GM19240 (cell line): ENCODE measurements at regions not wholly inside any gene's neighbourhood (a gene's known extent, or its start where the extent isn't known, plus 50 kb on each side); places are given as distances from the start of the nearest gene placed in this dataset.
"Not testable (repeated sequence)": the region's sequence is repeated elsewhere in the genome, so short reads cannot be mapped to it uniquely, and the experiment has no call there.

ENCODE experiments used
- DNase-seq: peaks from one replicate; pipeline ENCODE4 v3.0.0; 2011; ENCODE audit warnings: low spot score; ENCODE audit not compliant: insufficient read length

- not testable (repeated sequence) for DNase-seq
Observed at GRCh38 chr2:242069938-242070395, 200.4 kb downstream of the RTP5 start.

- DNase-seq = not testable (repeated sequence)
Observed at GRCh38 chr2:242070726-242071125, 201.2 kb downstream of the RTP5 start.

DNA sequence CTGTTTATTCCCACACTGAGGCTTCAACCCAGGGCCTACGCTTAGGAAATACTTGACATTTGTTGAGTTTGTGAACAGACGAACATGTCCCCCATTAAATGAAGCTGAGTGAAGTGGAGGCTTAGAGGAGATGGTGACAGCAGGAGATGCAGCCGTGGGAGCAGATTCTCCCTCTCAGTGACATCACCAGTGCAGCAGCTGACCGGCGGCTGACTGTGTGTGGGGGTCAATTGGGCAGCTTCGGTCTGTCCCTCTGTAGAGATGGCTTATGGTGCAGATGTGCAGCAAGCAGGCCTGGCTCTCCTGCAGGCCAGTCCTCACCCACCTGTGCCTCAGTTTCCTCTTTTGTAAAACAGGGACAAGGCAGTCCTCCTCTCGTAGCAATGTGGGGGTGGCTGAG, 201.8 kb downstream of the RTP5 start:
- DNase-seq = not testable (repeated sequence)

DNA sequence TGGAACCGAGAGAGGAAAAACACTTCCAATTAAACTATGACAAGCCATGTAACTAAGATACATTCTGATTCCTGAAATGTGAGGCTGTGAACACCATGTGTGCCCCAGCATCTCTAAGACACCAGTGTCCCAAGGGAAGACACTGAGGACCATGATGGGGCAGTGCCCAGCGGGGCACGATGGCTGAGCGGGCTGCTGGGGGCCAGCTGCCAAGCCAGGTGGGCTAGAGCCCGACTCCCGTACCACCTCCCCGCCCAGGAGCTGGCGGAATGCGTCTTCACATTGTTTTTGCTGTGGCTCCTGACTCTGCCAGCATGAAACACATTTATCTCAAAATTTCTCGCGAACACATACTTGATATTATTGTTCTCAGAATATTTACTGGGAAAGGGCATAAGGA, 202.4 kb downstream of the RTP5 start:
- DNase-seq = not testable (repeated sequence)

- no peak for DNase-seq
Observed at GRCh38 chr2:242075168-242075567, 205.6 kb downstream of the RTP5 start.

DNA sequence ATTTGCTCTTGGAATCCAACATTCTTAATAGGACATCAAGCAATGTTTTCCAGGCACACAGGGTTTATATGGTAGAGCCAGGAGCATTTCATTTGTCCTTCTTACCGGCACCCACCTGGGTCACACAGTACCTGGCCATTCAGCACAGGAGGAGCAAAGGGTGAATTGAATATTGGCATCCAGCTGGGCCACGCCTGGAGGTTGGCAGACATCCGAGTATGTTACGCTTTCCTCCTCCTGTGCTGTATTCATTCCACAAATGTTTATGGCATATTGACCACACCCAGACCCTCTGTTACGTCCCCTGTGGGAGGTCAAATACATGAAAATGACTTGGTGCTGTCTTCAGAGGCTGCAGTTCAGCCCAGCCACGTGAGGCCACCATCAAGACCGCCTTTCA, 206.2 kb downstream of the RTP5 start:
- DNase-seq = no peak

- DNase-seq = not testable (repeated sequence)
Observed at GRCh38 chr2:242076184-242076583, 206.7 kb downstream of the RTP5 start.

- DNase-seq = not testable (repeated sequence)
Observed at GRCh38 chr2:242078426-242078825, 208.9 kb downstream of the RTP5 start.

DNA sequence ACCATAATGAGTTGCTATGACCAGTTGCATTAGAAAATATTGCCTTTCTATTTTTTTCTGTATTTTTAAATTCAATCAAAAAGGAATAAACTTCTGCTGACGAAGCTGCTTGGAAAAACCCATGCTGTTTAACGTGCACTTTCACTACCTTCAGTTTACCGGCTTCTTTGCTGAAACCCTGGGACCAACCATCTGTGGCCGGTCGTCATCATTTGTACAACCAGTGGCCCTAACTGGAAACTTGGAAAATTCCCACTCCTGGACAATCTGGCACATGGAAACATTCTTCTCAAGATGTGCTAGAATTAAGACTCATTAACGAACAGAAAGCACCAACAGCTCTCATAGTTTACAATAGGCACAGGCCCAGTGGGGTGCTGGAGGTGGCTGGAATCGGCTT, 210.3 kb downstream of the RTP5 start:
- DNase-seq = not testable (repeated sequence)

GRCh38 chr2:242080575-242081214, 211.2 kb downstream of the RTP5 start:
- DNase-seq = not testable (repeated sequence)

DNA sequence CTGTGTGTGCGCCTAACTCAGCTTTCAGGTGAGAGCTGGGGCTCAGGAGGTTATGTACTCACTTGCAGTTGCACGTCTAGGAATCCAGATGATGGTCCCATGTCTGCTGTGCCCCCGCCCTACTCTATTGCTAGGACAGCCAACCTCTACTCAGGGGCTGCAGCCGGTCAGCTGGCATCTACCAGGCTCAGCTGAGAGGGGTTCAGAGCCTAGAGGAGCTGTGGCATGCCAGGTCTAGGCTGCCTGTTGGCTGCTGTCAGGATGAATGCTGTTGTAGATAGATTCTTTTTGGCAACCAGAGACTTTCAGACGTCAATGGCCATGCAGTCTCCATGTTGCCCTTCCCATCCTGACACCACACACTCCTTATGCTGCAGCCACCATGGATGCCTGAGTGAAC, 214.5 kb downstream of the RTP5 start:
- not testable (repeated sequence) for DNase-seq

GRCh38 chr2:242085024-242085674, 215.6 kb downstream of the RTP5 start:
- DNase-seq = not testable (repeated sequence)

GRCh38 chr2:242085941-242086621, 216.6 kb downstream of the RTP5 start:
- DNase-seq = no peak

- not testable (repeated sequence) for DNase-seq
Observed at GRCh38 chr2:242088044-242088443, 218.5 kb downstream of the RTP5 start.

DNA sequence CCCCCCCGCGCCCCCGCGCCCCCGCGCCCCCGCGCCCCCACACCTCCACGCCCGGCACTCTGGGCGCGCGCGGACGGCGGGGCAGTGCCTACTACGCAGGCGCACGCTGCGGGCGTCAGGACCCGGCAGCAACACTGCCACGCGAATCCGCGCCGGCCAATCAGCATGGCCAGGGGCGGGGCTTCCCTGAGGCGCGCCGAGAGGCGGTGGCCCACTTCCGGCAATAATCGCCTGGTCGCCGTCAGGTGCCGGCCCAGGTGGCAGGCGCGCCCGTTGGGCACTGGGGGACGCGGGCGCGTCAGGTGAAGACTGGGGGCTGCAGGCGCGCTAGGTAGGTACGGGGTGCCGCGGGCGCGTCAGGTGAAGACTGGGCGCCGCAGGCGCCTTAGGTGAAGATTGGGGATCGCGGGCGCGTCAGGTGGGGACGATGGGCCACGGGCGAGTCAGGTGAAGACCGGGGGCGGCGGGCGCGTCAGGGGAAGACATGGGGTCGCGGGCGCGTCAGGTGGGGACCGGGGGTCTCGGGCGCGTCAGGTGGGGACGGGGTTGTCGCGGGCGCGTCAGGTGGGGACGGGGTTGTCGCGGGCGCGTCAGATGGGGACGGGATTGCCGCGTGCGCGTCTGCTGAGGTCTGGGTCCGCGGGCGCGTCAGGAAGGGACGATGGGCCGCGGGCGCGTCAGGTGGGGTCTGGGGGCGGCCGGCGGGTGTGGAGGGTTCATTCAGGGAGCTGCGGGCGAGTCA, 219.1 kb downstream of the RTP5 start:
- DNase-seq = peak; percentile 79

GRCh38 chr2:242089213-242089549, 219.7 kb downstream of the RTP5 start:
- DNase-seq = not testable (repeated sequence)

DNA sequence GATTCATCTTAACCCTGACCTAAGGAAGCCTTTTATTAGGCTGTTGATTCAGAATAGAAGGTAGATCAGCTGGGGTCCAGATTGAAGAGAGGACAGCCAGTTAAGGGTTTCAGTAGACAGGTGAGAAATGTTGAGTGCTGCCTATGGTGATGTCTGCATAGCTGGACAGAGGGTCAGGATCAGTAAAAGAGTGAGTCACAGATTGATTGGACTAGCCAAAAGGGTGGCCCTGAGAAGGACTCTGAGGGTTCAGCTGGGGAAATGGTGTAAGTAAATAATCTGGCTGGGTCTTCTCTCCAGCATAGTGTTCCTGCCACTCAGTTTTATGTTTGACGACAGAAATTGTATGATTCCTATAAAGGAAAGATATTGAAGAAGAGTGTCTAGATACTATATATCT, 227.7 kb downstream of the RTP5 start:
- DNase-seq = not testable (repeated sequence)

DNA sequence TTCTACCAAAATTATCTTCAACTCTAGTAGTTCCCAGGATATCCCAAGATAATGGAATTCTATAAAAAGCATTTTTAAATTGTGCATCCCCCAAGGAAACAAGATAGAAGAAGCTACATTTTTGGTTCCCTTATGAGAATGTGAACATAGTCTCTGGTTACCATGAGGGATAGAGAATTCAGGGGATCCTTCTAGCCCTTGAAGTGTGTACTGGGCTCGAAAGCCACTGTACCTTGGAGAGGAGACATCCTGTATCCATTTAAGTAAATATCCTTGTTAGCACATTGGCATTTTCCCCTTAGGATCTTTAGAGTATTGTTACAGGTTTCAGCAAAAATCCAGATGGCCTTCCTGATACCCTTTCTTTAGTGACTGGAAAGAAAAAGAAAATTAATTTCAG, 228.5 kb downstream of the RTP5 start:
- DNase-seq = no peak

DNA sequence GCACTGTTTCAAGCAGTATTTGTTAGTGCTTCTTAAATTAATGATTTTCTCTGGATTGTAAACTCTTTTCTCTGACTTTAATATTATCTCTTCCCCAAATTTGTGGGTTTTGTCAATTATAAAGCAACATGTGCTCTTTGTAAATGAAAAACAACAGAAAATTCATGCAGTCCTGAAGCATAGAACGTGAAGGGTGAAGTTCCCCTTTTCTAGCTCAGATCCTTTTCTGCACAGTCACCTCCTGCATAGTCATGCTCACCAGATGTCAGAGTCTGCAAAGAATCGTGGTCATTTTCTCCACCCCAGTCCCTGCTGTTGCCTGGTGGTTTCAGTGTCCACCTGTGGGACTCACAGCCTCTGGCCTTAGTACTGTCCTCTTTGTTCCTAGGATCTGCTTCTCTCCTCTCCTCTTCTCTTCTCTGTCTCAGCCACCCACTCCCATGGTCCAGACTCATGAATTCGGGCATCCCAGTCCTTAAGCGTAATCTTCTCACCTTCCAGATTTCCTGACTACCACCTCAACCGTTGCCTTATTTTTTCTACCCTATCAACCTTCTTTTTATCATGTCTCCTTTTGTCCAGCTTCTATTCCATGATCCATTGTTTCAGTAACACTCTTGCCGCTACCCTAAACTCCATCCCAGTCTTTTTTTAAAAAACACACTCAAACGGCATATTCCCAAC, 229.1 kb downstream of the RTP5 start:
- no peak for DNase-seq

DNA sequence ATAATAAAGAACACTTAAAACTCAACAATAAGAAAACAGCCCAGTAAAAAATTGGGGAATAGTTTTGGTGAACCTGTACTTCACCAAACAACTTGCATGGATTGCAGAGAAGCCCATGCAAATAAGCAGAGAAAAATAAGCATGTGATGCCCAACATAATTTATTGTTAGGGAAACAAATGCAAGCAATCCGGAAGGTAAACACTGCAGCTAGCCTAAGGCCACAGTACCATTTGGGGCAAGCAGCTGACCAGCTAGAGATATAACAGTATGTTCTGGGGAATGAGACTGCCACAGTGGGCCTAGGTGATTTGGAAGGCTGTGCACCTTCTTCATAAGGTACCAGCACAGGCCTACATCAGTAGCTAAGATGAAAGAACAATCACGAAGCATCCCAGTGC, 233.6 kb downstream of the RTP5 start:
- not testable (repeated sequence) for DNase-seq
